Ovary (tissue), 7 donors: ENCODE measurements at regions not wholly inside any gene's neighbourhood (a gene's known extent, or its start where the extent isn't known, plus 50 kb on each side); places are given as distances from the start of the nearest gene placed in this dataset.

Experiments used
- DNase-seq, 5 donors: peaks; one replicate each; pipeline ENCODE4 v3.0.0-alpha.2; 2019 to 2020
- H3K27ac ChIP-seq, 2 donors: fragments of 200-600 bp; one replicate each; pipeline versions ENCODE4 v1.5.1 to v1.8.0; 2019 to 2022
- H3K27me3 ChIP-seq: fragments of 200-600 bp; one replicate; pipeline ENCODE4 v1.8.0; 2022
- H3K36me3 ChIP-seq: fragments of 200-600 bp; sonication (generic); one replicate; pipeline ENCODE4 v1.5.1; 2019
- H3K4me1 ChIP-seq: one replicate; pipeline ENCODE4 v1.8.1; 2013; ENCODE audit warnings: mild to moderate bottlenecking, moderate library complexity; ENCODE audit not compliant: insufficient read depth
- H3K4me3 ChIP-seq: fragments of 200-600 bp; sonication (generic); one replicate; pipeline ENCODE4 v1.5.1; 2017
- H3K9me3 ChIP-seq, 2 donors: fragments of 200-600 bp in 1 of 2; sonication (generic) in 1 of 2; one replicate each; pipeline versions ENCODE4 v1.5.1 to v1.8.1; 2013 to 2019; ENCODE audit warnings: mild to moderate bottlenecking in 1 of 2, moderate library complexity in 1 of 2
- CTCF ChIP-seq, 3 donors: fragments of 450-650 bp in 2 of 3; fragments of 200-600 bp in 1 of 3; IDR thresholded peaks; one replicate each; pipeline versions ENCODE4 v1.5.1 to v1.8.0; 2016 to 2022; ENCODE audit warnings: antibody characterized with exemption in 3 of 3, mild to moderate bottlenecking in 1 of 3
- EP300 ChIP-seq: sonication (generic); formaldehyde crosslinking; IDR thresholded peaks from one replicate; pipeline ENCODE4 v1.6.1; 2017; ENCODE audit warnings: antibody characterized with exemption
- POLR2A ChIP-seq: fragments of 450-650 bp; IDR thresholded peaks from one replicate; pipeline ENCODE4 v1.6.1; 2017; ENCODE audit warnings: antibody characterized with exemption, mild to moderate bottlenecking, moderate library complexity
- WGBS, 3 donors: extraction: QIAGEN DNeasy Blood & Tissue Kit in 1 of 3; methylation state at CpG; one replicate each; pipeline versions ENCODE4 v1.1.5 to v1.1.7; 2013 to 2017; 5-methylcytosine and 5-hydroxymethylcytosine counted together
- intact Hi-C, 4 donors: fragments of 100-400 bp; cut with DNase I; formaldehyde crosslinking; loops; one replicate each; pipeline versions ENCODE4 v1.11.0 to v1.15.1; 2022 to 2023
- donor health status: DM: no; HTN: no; CAD: no; lungs with moderate emphysema.
- donor health status: DM: no; HTN: no; CAD: no.
- donor health status: Bipolar disorder and iron deficiency.
- donor health status: DM: no; HTN: no; CAD: no.
- donor health status: DM: yes; HTN: yes; CAD: no.

- intact Hi-C loops: no loop called here
- Histone ChIP-seq H3K4me1 (peaks cover 3% of the 10 kb centered on the region), H3K36me3 (no peaks in the 10 kb centered on the region), H3K4me3 (no peak overlapping the region), H3K9me3 (no peaks in the 10 kb centered on the region), H3K27me3 (no peaks in the 10 kb centered on the region), H3K27ac (no peak overlapping the region)
- peak in 1 of 5 donors; percentile 12 for DNase-seq
- WGBS, 3 donors: 94 to 96% (median 95%) methylated on average over 14 of the region's 14 CpGs
- TF ChIP-seq EP300 (no peak), CTCF (IDR thresholded peaks at IDR 0.05) (no peak), POLR2A (no peak)
Observed at GRCh38 chr2:8541636-8542035, 140.2 kb upstream of the ID2 start.

- no peak overlapping the region for H3K4me3 ChIP-seq
- intact Hi-C loops: no loop called here
- no peaks in the 10 kb centered on the region for H3K9me3 ChIP-seq
- TF ChIP-seq POLR2A (no peak), EP300 (no peak), CTCF (IDR thresholded peaks at IDR 0.05) (no peak)
- DNase-seq: no peak
- peaks cover 3% of the 10 kb centered on the region for H3K4me1 ChIP-seq
- H3K36me3 ChIP-seq: no peaks in the 10 kb centered on the region
- 85 to 92% (median 87%) methylated on average over 5 of the region's 5 CpGs for WGBS, 3 donors
- H3K27ac ChIP-seq: no peak overlapping the region
- H3K27me3 ChIP-seq: no peaks in the 10 kb centered on the region
Observed at GRCh38 chr2:8542381-8543059, 139.3 kb upstream of the ID2 start.

GRCh38 chr2:8543060-8543382 is 138.8 kb upstream of the ID2 start:
- no peaks in the 10 kb centered on the region for H3K27me3 ChIP-seq
- H3K4me3 ChIP-seq: no peak overlapping the region
- WGBS, 3 donors: 90 to 93% (median 93%) methylated on average over 6 of the region's 6 CpGs
- intact Hi-C loops: no loop called here
- H3K4me1 ChIP-seq: peaks cover 3% of the 10 kb centered on the region
- no peak for DNase-seq
- no peak overlapping the region for H3K27ac ChIP-seq
- no peaks in the 10 kb centered on the region for H3K36me3 ChIP-seq
- no peak for TF ChIP-seq EP300
- TF ChIP-seq POLR2A: no peak
- no peak for TF ChIP-seq CTCF (IDR thresholded peaks at IDR 0.05)
- no peaks in the 10 kb centered on the region for H3K9me3 ChIP-seq

GRCh38 chr2:8543383-8544170 is 138.3 kb upstream of the ID2 start:
- Histone ChIP-seq H3K27me3 (no peaks in the 10 kb centered on the region), H3K4me3 (no peak overlapping the region), H3K36me3 (no peaks in the 10 kb centered on the region), H3K27ac (no peak overlapping the region), H3K9me3 (no peaks in the 10 kb centered on the region), H3K4me1 (peaks cover 3% of the 10 kb centered on the region)
- intact Hi-C loops: no loop called here
- DNase-seq: peak in 1 of 5 donors; percentile 37
- WGBS, 3 donors: 81 to 85% (median 81%) methylated on average over 29 of the region's 29 CpGs
- no peak for TF ChIP-seq CTCF (IDR thresholded peaks at IDR 0.05)
- TF ChIP-seq POLR2A: no peak
- no peak for TF ChIP-seq EP300
